GM21576 (cell line): ENCODE measurements at regions not wholly inside any gene's neighbourhood (a gene's known extent, or its start where the extent isn't known, plus 50 kb on each side); places are given as distances from the start of the nearest gene placed in this dataset.
A peak's percentile ranks its signal among the peaks of the same experiment; 100 is the strongest.

Experiments used
- ATAC-seq: cut with Tn5 transposase; IDR thresholded peaks from one replicate; pipeline ENCODE4 v1.9.1; 2021; ENCODE audit warnings: mild to moderate bottlenecking, moderate library complexity; ENCODE audit not compliant: unreplicated experiment

DNA sequence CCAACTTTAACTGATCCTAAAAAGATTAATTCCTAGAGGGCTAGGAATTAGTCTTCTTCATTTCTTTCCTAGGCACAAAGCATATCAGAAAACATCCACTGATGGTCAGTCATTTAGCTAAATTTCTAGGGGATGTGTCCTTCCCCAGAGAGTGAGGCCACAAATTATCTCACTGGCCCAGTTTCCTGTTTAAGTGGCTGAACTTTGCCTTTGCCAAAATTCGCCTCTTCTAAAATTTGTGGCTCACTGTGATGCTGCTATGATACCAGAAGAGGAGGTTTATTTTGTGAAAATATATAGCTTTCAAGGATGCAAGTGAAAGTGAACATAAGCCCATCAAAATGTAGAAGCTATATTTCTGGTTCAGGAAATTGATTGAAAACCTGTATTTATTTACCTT, 98.1 kb upstream of the FER start:
- no peak for ATAC-seq

GRCh38 chr5:108649106-108649505, 98.6 kb upstream of the FER start:
- ATAC-seq, result no peak

GRCh38 chr5:108642170-108642906, 105.4 kb upstream of the FER start:
- peak; percentile 99 for ATAC-seq

DNA sequence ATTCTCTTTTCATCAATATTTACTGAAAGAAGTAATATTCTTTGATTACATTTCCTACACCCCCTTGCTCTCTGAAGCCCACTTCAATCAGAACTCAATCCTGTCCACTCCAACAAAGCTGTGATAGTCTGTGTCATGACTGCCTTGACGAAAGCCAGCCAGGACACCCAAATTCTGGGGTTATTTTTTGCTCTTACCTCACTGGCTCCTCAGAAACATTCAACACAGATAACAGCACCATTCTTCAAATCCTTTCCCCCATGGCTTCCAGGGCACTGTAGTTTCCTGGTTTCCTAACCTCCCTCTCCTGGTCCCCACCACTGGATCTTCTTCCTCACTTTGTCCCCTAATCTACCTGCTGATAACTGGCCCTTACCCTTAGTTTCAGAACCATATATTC, 106.1 kb upstream of the FER start:
- ATAC-seq, result no peak

GRCh38 chr5:108639366-108639765, 108.3 kb upstream of the FER start:
- no peak for ATAC-seq

DNA sequence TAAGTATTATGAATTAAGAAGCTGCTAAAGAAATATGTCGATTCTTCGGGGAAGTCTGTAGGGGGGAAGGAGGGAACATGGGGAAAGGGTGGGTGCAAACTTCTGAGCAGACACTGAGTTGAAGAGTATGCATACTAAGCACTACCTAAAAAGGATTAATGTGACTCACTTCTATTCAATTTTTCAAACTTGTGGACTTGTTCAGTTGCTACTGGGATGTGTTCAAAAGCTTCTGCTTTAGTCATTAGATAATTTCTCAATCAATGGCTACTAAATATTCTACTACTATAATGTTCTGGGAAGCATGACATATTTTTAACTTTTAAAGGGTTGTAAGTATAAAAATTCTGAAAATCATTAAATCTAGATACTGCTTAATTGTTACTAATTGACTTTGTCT, 109.7 kb upstream of the FER start:
- ATAC-seq, result no peak

DNA sequence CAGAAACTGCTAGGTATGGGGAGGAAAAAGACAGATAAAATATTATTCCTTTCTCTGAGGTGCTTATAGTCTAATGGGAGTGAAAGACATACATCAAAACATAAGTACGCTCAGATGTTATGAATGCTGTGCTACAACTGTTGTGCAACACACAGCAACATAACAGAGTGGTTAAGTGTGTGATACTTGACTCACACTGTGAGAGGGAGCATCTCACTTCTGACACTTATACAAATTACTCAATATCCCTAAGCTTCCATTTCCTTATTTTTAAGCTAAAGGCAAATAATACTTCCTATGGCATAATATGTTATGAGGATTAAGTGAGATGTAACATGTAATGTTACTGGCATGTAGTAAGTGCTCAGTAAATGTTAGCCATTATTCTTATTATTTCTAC, 110.6 kb upstream of the FER start:
- no peak for ATAC-seq

- ATAC-seq, result no peak
These were observed 111.4 kb upstream of the FER start for GRCh38 chr5:108636135-108636853.

DNA sequence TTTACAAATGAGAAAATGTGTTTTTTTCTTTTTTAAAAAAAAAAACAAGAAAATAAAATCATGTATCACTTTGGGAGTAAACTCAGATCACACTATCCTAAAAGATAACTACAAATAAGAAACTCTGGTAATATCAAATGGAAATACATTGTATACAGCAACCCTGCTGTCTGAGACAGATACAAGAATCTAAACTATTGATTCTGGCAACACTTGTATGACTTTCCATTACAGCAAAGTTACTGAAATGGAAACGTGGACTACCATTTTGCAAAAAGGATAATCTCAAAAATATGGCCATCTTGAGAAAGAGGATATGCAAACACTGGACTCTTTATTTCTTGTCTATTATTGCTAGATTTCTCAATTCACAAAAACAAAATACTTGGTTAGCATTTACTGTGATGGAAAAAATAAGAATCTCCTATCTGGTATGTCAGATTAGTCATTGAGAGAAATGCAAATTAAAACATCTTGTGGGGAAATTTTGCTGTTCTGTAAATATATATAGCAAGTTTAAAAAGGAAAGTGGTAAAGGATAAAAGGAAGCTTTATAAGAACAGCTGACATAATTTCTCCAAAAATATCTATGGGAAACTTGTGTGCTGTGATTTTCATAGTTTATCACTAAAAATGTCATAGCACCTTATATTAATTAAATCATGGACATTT, 112.9 kb upstream of the FER start:
- peak; percentile 76 for ATAC-seq

DNA sequence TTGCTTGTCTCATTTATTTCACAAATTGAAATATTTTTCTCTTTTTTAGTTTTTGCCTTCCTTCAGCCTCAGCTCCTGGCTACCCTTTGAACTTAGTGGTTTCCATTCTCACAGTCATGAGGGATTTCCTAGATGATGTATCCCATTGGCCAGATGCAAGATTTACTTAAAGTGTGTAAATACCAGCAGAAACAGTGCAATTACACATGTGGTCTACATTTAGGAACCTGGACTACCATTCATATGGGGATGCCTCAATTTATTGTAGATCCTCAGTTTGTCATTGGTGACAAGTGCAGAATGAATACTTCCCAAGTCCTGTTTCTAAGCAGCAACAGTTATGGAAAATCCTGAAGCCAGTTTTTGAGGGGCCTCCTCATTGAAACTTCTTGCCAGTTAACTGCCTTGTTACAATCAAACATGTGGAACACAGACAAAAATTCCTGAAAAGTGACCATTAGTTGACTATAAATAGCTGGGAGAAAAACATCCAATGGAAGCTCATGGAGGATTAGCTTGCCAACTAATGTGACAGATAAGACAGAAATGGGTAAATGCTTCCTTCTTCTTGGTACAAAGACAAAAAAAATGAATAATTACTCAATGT, 113.6 kb upstream of the FER start:
- no peak for ATAC-seq

DNA sequence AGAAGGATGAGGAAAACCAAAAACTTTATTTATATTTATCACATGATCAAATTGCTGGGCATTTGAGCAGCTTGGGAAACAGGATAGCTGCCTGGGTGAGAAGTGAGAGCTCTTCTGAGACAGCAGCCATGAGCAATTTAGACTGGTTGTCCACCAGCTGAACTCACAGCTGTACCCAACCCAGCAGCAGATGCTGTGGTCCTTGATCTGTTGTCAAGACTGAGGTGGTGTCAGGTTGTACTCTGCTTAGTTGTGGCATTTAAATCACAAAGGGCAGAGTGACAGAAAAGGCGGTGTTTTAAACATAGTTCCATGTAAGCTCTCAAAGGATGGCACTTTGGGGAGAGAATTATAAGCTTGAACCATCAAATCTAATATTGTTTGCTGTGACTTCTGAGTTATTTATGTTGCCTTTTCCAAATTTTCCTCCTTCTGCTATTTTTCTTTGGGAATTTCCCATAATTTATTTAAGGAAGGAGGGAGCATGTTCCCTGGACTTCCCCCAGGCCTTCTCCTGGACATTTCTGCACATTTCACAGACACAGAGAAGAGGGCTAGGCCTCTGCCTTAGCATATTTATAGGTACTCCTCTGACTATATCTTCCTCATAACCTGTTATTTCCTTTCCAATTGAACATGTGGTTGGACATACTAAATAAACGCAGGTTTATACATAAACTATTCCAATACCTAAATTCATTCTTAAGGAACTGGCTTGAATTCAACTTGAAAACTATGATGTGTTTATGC, 117.7 kb upstream of the FER start:
- ATAC-seq, result no peak

DNA sequence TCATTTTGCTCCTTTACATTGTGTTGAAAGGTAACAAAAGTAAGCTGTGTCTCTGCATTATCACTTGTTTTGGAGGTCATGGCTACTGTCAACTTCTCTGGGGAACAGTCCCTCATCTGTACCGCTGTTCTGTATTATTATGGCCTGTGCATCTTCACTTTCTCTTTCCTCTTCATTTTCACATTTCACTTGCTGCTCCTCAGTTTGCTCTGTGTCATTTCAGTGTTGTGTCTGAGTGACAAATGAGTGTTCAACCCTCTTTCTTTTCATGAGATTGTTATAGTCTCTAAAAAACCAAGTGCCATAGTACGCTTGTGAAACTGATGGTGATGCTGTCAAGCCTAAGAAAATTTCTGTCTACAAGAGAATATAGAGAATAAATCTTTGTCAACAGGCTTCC, 122.0 kb upstream of the FER start:
- no peak for ATAC-seq

GRCh38 chr5:108623826-108624225, 123.9 kb upstream of the FER start:
- no peak for ATAC-seq

DNA sequence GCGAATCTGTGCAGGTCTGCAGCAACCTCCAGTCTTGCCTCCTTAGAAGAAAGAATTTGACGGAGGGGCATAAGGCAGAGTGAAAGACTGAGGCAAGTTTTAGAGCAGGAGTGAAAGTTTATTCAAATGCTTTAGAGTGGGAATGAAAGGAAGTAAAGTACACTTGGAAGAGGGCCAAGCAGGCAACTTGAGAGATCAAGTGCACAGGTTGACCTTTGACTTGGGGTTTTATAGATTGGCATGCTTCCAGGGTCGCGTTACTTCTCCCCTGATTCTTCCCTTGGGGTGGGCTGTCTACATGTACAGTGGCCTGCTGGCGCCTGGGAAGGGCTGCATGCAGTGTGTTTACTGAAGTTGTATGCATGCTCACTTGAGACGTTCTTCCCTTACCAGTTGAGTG, 127.2 kb upstream of the FER start:
- ATAC-seq, result no peak

DNA sequence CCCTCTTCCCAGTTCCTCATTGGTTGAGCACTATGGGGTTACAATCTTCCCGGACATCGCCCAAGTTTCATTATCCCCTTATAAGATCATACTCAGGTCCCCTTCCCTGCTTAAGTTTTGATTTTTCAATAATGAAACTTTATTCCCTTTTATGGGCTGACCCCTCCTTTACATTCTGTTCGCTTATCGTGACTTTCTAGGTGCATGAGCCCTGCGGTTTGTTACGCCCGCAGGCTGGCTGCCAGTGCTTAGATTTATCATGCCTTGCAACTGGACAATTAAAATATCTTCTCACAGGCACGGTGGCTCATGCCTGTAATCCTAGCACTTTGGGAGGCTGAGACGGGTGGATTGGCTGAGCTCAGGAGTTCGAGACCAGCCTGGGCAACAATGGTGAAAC, 127.9 kb upstream of the FER start:
- ATAC-seq, result no peak

GRCh38 chr5:108617467-108618435, 129.9 kb upstream of the FER start:
- ATAC-seq, result no peak

DNA sequence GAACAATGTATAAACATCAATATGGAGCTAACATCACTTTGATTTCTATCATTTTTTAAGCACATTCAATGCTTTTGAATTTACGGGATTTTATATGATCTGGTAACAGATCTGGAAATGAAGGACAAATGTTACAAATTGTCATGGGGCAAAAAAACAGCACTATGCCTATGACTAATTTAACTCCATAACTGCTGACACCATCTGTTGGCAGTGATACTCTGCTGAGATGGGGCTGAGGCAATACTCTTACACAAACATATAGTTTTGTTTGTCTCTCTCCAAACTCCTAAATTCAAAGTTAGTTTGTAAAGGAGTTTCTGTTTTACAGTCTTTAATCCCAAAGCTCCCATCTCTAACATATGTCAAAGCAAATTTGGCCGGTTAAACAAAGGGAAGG, 132.5 kb upstream of the FER start:
- no peak for ATAC-seq

DNA sequence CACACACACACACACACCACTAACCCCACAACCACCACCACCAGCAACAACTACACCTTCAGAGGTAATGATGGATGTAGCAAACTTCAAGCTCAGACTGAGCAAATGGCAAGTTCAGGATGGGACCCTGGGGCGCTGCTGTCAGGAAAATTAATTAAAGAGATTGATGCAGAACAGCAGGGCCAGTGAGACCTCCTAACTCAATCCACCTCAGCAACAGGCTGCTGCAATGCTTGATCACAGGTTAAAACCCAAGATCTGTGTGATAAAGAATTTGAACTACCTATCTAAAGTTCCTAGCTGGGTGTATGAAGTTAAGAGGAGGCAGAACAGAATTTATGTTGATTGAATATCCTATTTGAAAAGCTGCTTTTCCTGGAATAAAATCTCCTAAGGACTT, 140.3 kb upstream of the FER start:
- no peak for ATAC-seq

GRCh38 chr5:108606185-108606584, 141.5 kb upstream of the FER start:
- no peak for ATAC-seq

- ATAC-seq, result no peak
These were observed 144.9 kb upstream of the FER start for GRCh38 chr5:108602830-108603229.
